Lower leg skin (tissue), 4 donors: ENCODE measurements at regions not wholly inside any gene's neighbourhood (a gene's known extent, or its start where the extent isn't known, plus 50 kb on each side); places are given as distances from the start of the nearest gene placed in this dataset.

Experiments used
- DNase-seq, 2 donors: peaks; one replicate each; pipeline ENCODE4 v3.0.0-alpha.2; 2019; ENCODE audit warnings: low spot score in 2 of 2
- H3K4me3 ChIP-seq: fragments of 200-600 bp; sonication (generic); 2 replicates; pipeline ENCODE4 v1.5.1; 2017; ENCODE audit warnings: mild to moderate bottlenecking, low read depth; ENCODE audit not compliant: poor library complexity, severe bottlenecking
- CTCF ChIP-seq, 3 donors: fragments of 450-650 bp; IDR thresholded peaks; one replicate each; pipeline ENCODE4 v1.5.1; 2016; ENCODE audit warnings: antibody characterized with exemption in 3 of 3, mild to moderate bottlenecking in 3 of 3, moderate library complexity in 2 of 3
- POLR2A ChIP-seq, 2 donors: fragments of 450-650 bp; IDR thresholded peaks; one replicate each; pipeline ENCODE4 v1.6.1; 2016 to 2017; ENCODE audit warnings: antibody characterized with exemption in 2 of 2, mild to moderate bottlenecking in 1 of 2, moderate library complexity in 1 of 2
- WGBS, 2 donors: methylation state at CpG; one replicate each; pipeline ENCODE4 v1.1.5; 2018; 5-methylcytosine and 5-hydroxymethylcytosine counted together
- intact Hi-C: fragments of 100-400 bp; cut with DNase I; formaldehyde crosslinking; loops from one replicate; pipeline ENCODE4 v1.15.0; 2023; ENCODE audit warnings: low total_unique reads

GRCh38 chr6:112568066-112568465 lies 220.9 kb downstream of the RFPL4B start:
- no peak for TF ChIP-seq CTCF (IDR thresholded peaks at IDR 0.05)
- no peak for TF ChIP-seq POLR2A (IDR thresholded peaks at IDR 0.05)
- no peak overlapping the region for H3K4me3 ChIP-seq
- intact Hi-C loops = no loop called here
- DNase-seq = no peak

- TF ChIP-seq POLR2A (IDR thresholded peaks at IDR 0.05) (no peak), CTCF (IDR thresholded peaks at IDR 0.05) (no peak)
- no peak for DNase-seq
- intact Hi-C loops = no loop called here
- 24 to 29% methylated on average over 5 of the region's 5 CpGs for WGBS, 2 donors
- H3K4me3 ChIP-seq = no peak overlapping the region
Observed at GRCh38 chr6:112571488-112572270, 224.5 kb downstream of the RFPL4B start.

GRCh38 chr6:112574190-112574589 lies 227.1 kb downstream of the RFPL4B start:
- intact Hi-C loops = no loop called here
- 91 to 93% methylated on average over 3 of the region's 3 CpGs for WGBS, 2 donors
- DNase-seq = no peak

GRCh38 chr6:112575309-112575834 lies 228.2 kb downstream of the RFPL4B start:
- no peak overlapping the region for H3K4me3 ChIP-seq
- intact Hi-C loops = no loop called here
- 79 to 88% methylated on average over 3 of the region's 3 CpGs for WGBS, 2 donors
- TF ChIP-seq POLR2A (IDR thresholded peaks at IDR 0.05) (no peak), CTCF (IDR thresholded peaks at IDR 0.05) (no peak)
- no peak for DNase-seq

More at GRCh38 chr6:112574190-112574589, 227.1 kb downstream of the RFPL4B start:
- TF ChIP-seq CTCF (IDR thresholded peaks at IDR 0.05) (no peak), POLR2A (IDR thresholded peaks at IDR 0.05) (no peak)
- H3K4me3 ChIP-seq = no peak overlapping the region

GRCh38 chr6:112576423-112576822 lies 229.3 kb downstream of the RFPL4B start:
- intact Hi-C loops = no loop called here
- H3K4me3 ChIP-seq = no peak overlapping the region
- TF ChIP-seq CTCF (IDR thresholded peaks at IDR 0.05) = no peak
- no peak for TF ChIP-seq POLR2A (IDR thresholded peaks at IDR 0.05)
- no peak for DNase-seq

- intact Hi-C loops = no loop called here
- TF ChIP-seq POLR2A (IDR thresholded peaks at IDR 0.05) = no peak
- no peak for TF ChIP-seq CTCF (IDR thresholded peaks at IDR 0.05)
- H3K4me3 ChIP-seq = no peak overlapping the region
- WGBS, 2 donors = 54 to 71% methylated on average over 1 of the region's 1 CpG
- DNase-seq = no peak
Observed at GRCh38 chr6:112579601-112580000, 232.5 kb downstream of the RFPL4B start.
